ENCODE measurements at regions not wholly inside any gene's neighbourhood (a gene's known extent, or its start where the extent isn't known, plus 50 kb on each side); places are given as distances from the start of the nearest gene placed in this dataset.

- no peak for TF ChIP-seq CTCF (IDR thresholded peaks at IDR 0.05)
- H3K9me3 ChIP-seq, result no peaks in the 10 kb centered on the region
- no peak overlapping the region for H3K27ac ChIP-seq
- no peaks in the 10 kb centered on the region for H3K4me1 ChIP-seq
- no peak overlapping the region for H3K4me3 ChIP-seq
- no peaks in the 10 kb centered on the region for H3K27me3 ChIP-seq
- intact Hi-C loops (cut with DNase I), result no loop called here
- DNase-seq, result no peak
- WGBS, 2 donors, result 60 to 62% methylated on average over 6 of the region's 6 CpGs
- no peak for ATAC-seq
- no peaks in the 10 kb centered on the region for H3K36me3 ChIP-seq
Measured at GRCh38 chr7:85583131-85583953, 396.5 kb upstream of the SEMA3D start.

- no peak overlapping the region for H3K4me3 ChIP-seq
- no peaks in the 10 kb centered on the region for H3K4me1 ChIP-seq
- intact Hi-C loops (cut with DNase I), result no loop called here
- H3K36me3 ChIP-seq, result no peaks in the 10 kb centered on the region
- no peaks in the 10 kb centered on the region for H3K27me3 ChIP-seq
- no peak overlapping the region for H3K27ac ChIP-seq
- 80 to 88% methylated on average over 4 of the region's 4 CpGs for WGBS, 2 donors
- ATAC-seq (no peak), DNase-seq (no peak)
- TF ChIP-seq CTCF (IDR thresholded peaks at IDR 0.05), result no peak
- H3K9me3 ChIP-seq, result no peaks in the 10 kb centered on the region
Measured at GRCh38 chr7:85573844-85574243, 387.0 kb upstream of the SEMA3D start.

- no peak for DNase-seq
- TF ChIP-seq CTCF (IDR thresholded peaks at IDR 0.05), result no peak
- Histone ChIP-seq H3K36me3 (no peaks in the 10 kb centered on the region), H3K27me3 (no peaks in the 10 kb centered on the region), H3K4me1 (no peaks in the 10 kb centered on the region), H3K27ac (no peak overlapping the region), H3K9me3 (no peaks in the 10 kb centered on the region), H3K4me3 (no peak overlapping the region)
- 68 to 74% methylated on average over 3 of the region's 3 CpGs for WGBS, 2 donors
- intact Hi-C loops (cut with DNase I), result no loop called here
- ATAC-seq, result no peak
Measured at GRCh38 chr7:85573346-85573745, 386.5 kb upstream of the SEMA3D start.

- no peak overlapping the region for H3K27ac ChIP-seq
- TF ChIP-seq CTCF (IDR thresholded peaks at IDR 0.05), result no peak
- no peak overlapping the region for H3K4me3 ChIP-seq
- 78 to 92% methylated on average over 1 of the region's 1 CpG for WGBS, 2 donors
- DNase-seq, result no peak
- no peaks in the 10 kb centered on the region for H3K36me3 ChIP-seq
- no peaks in the 10 kb centered on the region for H3K27me3 ChIP-seq
- intact Hi-C loops (cut with DNase I), result no loop called here
- no peak for ATAC-seq
- H3K9me3 ChIP-seq, result no peaks in the 10 kb centered on the region
- no peaks in the 10 kb centered on the region for H3K4me1 ChIP-seq
Measured at GRCh38 chr7:85570898-85571297, 384.0 kb upstream of the SEMA3D start.
